IMR-90 (cell line): ENCODE measurements at regions not wholly inside any gene's neighbourhood (a gene's known extent, or its start where the extent isn't known, plus 50 kb on each side); places are given as distances from the start of the nearest gene placed in this dataset.

ENCODE experiments used
- ATAC-seq: fragments of 200-7000 bp; cut with Tn5 transposase; 2 replicates; pipeline ENCODE4 v1.9.1; 2020; ENCODE audit warnings: low read depth, mild to moderate bottlenecking, moderate library complexity
- BruUV-seq: library from RNA; stranded (reverse); fragments of 400-500 nt; replicated peaks from 2 replicates; lab custom pipeline; 2021; lab: Mats Ljungman, UMichigan
- CTCF ChIA-PET: fragments of 300-600 bp; formaldehyde crosslinking; extraction: SDS; loops from one replicate; lab custom pipeline; 2021; ENCODE audit warnings: antibody characterized with exemption; lab: Yijun Ruan, JAX
- POLR2A ChIA-PET: fragments of 300-600 bp; sonication (Branson Sonifier 250); formaldehyde crosslinking; loops from one replicate; lab custom pipeline; 2022; ENCODE audit warnings: antibody characterized with exemption; ENCODE audit not compliant: unreplicated experiment; lab: Charles Lee
- DNase-seq: peaks from one replicate; pipeline ENCODE4 v3.0.0; 2013
- H2AFZ ChIP-seq: replicated peaks from 2 replicates; pipeline ENCODE3; 2013; ENCODE audit warnings: low read length, mild to moderate bottlenecking; ENCODE audit not compliant: poor library complexity
- H2AK5ac ChIP-seq: 2 replicates; pipeline ENCODE4 v1.6.1; 2013; ENCODE audit warnings: low read depth, low read length, inconsistent platforms
- H2AK9ac ChIP-seq: replicated peaks from 2 replicates; pipeline ENCODE3; 2013; ENCODE audit warnings: mild to moderate bottlenecking, low read depth, low read length, moderate library complexity; ENCODE audit not compliant: poor library complexity
- H2BK120ac ChIP-seq: 2 replicates; pipeline ENCODE4 v1.6.1; 2013; ENCODE audit warnings: low read depth, low read length, inconsistent platforms
- H2BK15ac ChIP-seq: 3 replicates; pipeline ENCODE4 v1.6.1; 2013; ENCODE audit warnings: low read depth, low read length, inconsistent platforms
- H2BK20ac ChIP-seq: 2 replicates; pipeline ENCODE4 v1.6.1; 2013; ENCODE audit warnings: low read depth, mild to moderate bottlenecking, inconsistent platforms, low read length, moderate library complexity
- H2BK5ac ChIP-seq: 2 replicates; pipeline ENCODE4 v1.6.1; 2013; ENCODE audit warnings: mild to moderate bottlenecking, low read depth, low read length, inconsistent platforms; ENCODE audit not compliant: poor library complexity, severe bottlenecking
- H3K14ac ChIP-seq: replicated peaks from 2 replicates; pipeline ENCODE4 v1.6.1; 2013; ENCODE audit warnings: low read depth, low read length, inconsistent platforms
- H3K18ac ChIP-seq: 2 replicates; pipeline ENCODE4 v1.6.1; 2013; ENCODE audit warnings: low read depth, low read length, control low read depth
- H3K23ac ChIP-seq: 2 replicates; pipeline ENCODE4 v1.6.1; 2013; ENCODE audit warnings: low read depth, low read length, inconsistent platforms
- H3K27ac ChIP-seq: 2 replicates; pipeline ENCODE4 v1.5.1; 2013; ENCODE audit warnings: mild to moderate bottlenecking, control low read depth, low read length; ENCODE audit not compliant: insufficient read depth
- H3K27me3 ChIP-seq: 2 replicates; pipeline ENCODE4 v1.6.1; 2013; ENCODE audit warnings: low read length; ENCODE audit not compliant: control insufficient read depth, insufficient read depth
- H3K36me3 ChIP-seq: 2 replicates; pipeline ENCODE4 v1.6.1; 2013; ENCODE audit warnings: low read length, mixed read lengths; ENCODE audit not compliant: control insufficient read depth, insufficient read depth
- H3K4ac ChIP-seq: 2 replicates; pipeline ENCODE4 v1.6.1; 2013; ENCODE audit warnings: low read depth, low read length, inconsistent platforms
- H3K4me1 ChIP-seq: 2 replicates; pipeline ENCODE4 v1.6.1; 2013; ENCODE audit warnings: low read length, mixed read lengths; ENCODE audit not compliant: control insufficient read depth, insufficient read depth
- H3K4me2 ChIP-seq: 2 replicates; pipeline ENCODE4 v1.6.1; 2013; ENCODE audit warnings: low read depth, mild to moderate bottlenecking, control low read depth, low read length, moderate library complexity
- H3K4me3 ChIP-seq: 2 replicates; pipeline ENCODE4 v1.5.1; 2013; ENCODE audit warnings: low read depth, mild to moderate bottlenecking, control low read depth, low read length, moderate library complexity; ENCODE audit not compliant: insufficient read depth
- H3K56ac ChIP-seq: 2 replicates; pipeline ENCODE4 v1.6.1; 2013; ENCODE audit warnings: low read length, inconsistent platforms; ENCODE audit not compliant: insufficient read depth; ENCODE audit errors: extremely low read depth
- H3K79me1 ChIP-seq, 2 experiments: 2 replicates each; pipeline ENCODE4 v1.6.1; 2013; ENCODE audit warnings: low read length in 2 of 2, inconsistent platforms in 1 of 2, low read depth in 1 of 2
- H3K9ac ChIP-seq: 2 replicates; pipeline ENCODE4 v1.6.1; 2013; ENCODE audit warnings: low read depth, low read length, control low read depth
- H3K9me1 ChIP-seq: 2 replicates; pipeline ENCODE4 v1.6.1; 2013; ENCODE audit warnings: low read length, inconsistent platforms; ENCODE audit not compliant: insufficient read depth
- H3K9me3 ChIP-seq: 2 replicates; pipeline ENCODE4 v1.6.1; 2013; ENCODE audit warnings: low read length; ENCODE audit not compliant: control insufficient read depth, insufficient read depth
- H4K20me1 ChIP-seq: 2 replicates; pipeline ENCODE4 v1.6.1; 2013; ENCODE audit warnings: low read length, inconsistent platforms; ENCODE audit not compliant: insufficient read depth
- H4K5ac ChIP-seq: 2 replicates; pipeline ENCODE4 v1.6.1; 2013; ENCODE audit warnings: mild to moderate bottlenecking, low read depth, low read length, control low read depth
- H4K8ac ChIP-seq, 2 experiments: 2 replicates each; pipeline ENCODE4 v1.6.1; 2013; ENCODE audit warnings: low read depth in 2 of 2, low read length in 2 of 2, control low read depth in 1 of 2, inconsistent platforms in 1 of 2
- H4K91ac ChIP-seq: 2 replicates; pipeline ENCODE4 v1.6.1; 2013; ENCODE audit warnings: low read depth, low read length, inconsistent platforms; ENCODE audit not compliant: insufficient read depth
- FOS ChIP-seq: fragments of 150-350 bp; IDR thresholded peaks from 2 replicates; pipeline ENCODE4 v1.6.1; 2016; ENCODE audit warnings: low read depth, low read length
- MAFK ChIP-seq: IDR thresholded peaks from 2 replicates; pipeline ENCODE4 v1.6.1; 2012; ENCODE audit warnings: low read depth, low read length, improper control_type of control experiment
- MAZ ChIP-seq: IDR thresholded peaks from 2 replicates; pipeline ENCODE4 v1.6.1; 2012; ENCODE audit warnings: low read depth, mild to moderate bottlenecking, low read length, improper control_type of control experiment, moderate library complexity, borderline replicate concordance
- MXI1 ChIP-seq: IDR thresholded peaks from 2 replicates; pipeline ENCODE4 v1.6.1; 2012; ENCODE audit warnings: low read depth, mild to moderate bottlenecking, low read length, moderate library complexity, borderline replicate concordance
- POLR2A ChIP-seq: IDR thresholded peaks from 2 replicates; pipeline ENCODE4 v1.6.1; 2012; ENCODE audit warnings: mild to moderate bottlenecking, low read depth, low read length
- SMC3 ChIP-seq: fragments of 150-350 bp; IDR thresholded peaks from 2 replicates; pipeline ENCODE4 v1.6.1; 2016; ENCODE audit warnings: low read depth, mild to moderate bottlenecking, antibody characterized with exemption, low read length, moderate library complexity
- WGBS, 2 experiments: methylation state at CpG; one replicate each; pipeline versions ENCODE4 v1.1.5 to v1.1.7; 2013; ENCODE audit warnings: missing lambda C conversion rate in 2 of 2; ENCODE audit not compliant: insufficient read length in 1 of 2; ENCODE audit errors: extremely low coverage in 2 of 2; 5-methylcytosine and 5-hydroxymethylcytosine counted together
- dilution Hi-C: fragments of 300-500 bp; cut with HindIII; formaldehyde crosslinking; loops from one replicate; pipeline ENCODE4 v1.14.3; 2018; ENCODE audit warnings: low sequenced_read_pairs; ENCODE audit not compliant: unreplicated experiment
- in situ Hi-C: fragments of 300-500 bp; cut with MboI; formaldehyde crosslinking; loops from 3 replicates; pipeline ENCODE4 v1.14.3; 2019; ENCODE audit warnings: low sequenced_read_pairs, inconsistent platforms, mixed read lengths
- intact Hi-C: fragments of 100-400 bp; cut with micrococcal nuclease; formaldehyde crosslinking; loops from 2 replicates; pipeline ENCODE4 v1.10.0; 2022
- TF ChIP-seq, protein P1 (sequence below): fragments of 150-350 bp; IDR thresholded peaks from 2 replicates; pipeline ENCODE4 v1.6.1; 2017; ENCODE audit warnings: mild to moderate bottlenecking, antibody characterized with exemption, low read length, low read depth

DNA sequence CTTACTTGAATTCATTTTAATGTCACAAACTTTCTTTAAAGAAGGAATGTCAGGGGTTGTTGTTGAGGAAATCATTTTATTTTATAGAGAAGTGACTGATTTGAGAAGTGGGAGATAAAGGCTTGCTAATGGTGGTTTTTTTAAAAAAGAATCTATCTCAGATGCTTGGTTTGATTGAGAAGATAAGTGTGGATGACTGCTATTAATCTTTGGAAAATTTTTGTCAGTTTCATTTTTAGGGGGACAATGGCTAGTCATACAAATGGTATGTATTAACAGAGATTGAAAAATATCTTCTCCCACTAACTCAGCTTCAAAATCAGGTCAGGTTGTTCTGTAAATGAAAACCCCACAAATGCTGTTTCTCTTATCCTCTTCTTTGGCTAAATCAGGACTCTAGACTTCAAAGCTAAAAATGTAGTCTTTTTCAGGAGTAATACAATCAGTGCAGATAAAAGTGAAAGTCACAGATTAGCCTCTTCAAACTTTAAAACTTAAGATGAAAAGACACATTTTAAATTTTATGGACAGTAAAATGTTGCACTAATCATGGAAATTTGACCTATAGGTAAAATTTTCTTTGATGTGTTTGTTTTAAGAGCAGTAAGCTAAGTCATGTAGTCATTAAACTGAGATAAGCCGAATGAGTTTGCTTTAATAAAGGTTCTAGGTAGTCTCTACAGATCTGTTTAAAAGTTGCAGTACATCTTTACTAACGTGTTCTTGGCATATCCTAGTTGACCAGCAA, 674.2 kb upstream of the VRK2 start:
- Histone ChIP-seq H2AFZ (no peak overlapping the region), H4K91ac (no peak overlapping the region), H4K8ac (no peak overlapping the region), H2AK9ac (no peak overlapping the region), H3K18ac (no peak overlapping the region), H4K20me1 (no peaks in the 10 kb centered on the region), H3K4ac (no peak overlapping the region), H3K56ac (no peak overlapping the region), H3K27ac (no peak overlapping the region), H2BK120ac (no peak overlapping the region), H3K36me3 (no peaks in the 10 kb centered on the region), H3K4me3 (no peak overlapping the region), H2BK20ac (no peak overlapping the region), H3K79me1 (no peaks in the 10 kb centered on the region), H3K9ac (no peak overlapping the region), H3K9me3 (peaks cover 2% of the 10 kb centered on the region; the same call in 1 of the 2 replicates), H3K14ac (no peak overlapping the region), H2BK5ac (no peak overlapping the region), H2BK15ac (no peak overlapping the region), H3K9me1 (no peaks in the 10 kb centered on the region), H3K27me3 (no peaks in the 10 kb centered on the region), H4K5ac (no peak overlapping the region), H2AK5ac (no peak overlapping the region), H3K4me1 (no peaks in the 10 kb centered on the region), H3K23ac (no peak overlapping the region), H3K4me2 (no peak overlapping the region)
- DNase-seq, result no peak
- dilution Hi-C loops (no loop called here), in situ Hi-C loops (no loop called here), intact Hi-C loops (no loop called here)
- POLR2A ChIA-PET, result no interaction called here
- CTCF ChIA-PET, result no interaction called here
- TF ChIP-seq, protein P1, sequence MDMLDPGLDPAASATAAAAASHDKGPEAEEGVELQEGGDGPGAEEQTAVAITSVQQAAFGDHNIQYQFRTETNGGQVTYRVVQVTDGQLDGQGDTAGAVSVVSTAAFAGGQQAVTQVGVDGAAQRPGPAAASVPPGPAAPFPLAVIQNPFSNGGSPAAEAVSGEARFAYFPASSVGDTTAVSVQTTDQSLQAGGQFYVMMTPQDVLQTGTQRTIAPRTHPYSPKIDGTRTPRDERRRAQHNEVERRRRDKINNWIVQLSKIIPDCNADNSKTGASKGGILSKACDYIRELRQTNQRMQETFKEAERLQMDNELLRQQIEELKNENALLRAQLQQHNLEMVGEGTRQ, result no peak
- TF ChIP-seq MAZ (no peak), MXI1 (no peak), POLR2A (no peak), MAFK (no peak), FOS (no peak), SMC3 (no peak)
- BruUV-seq, result no TSS peak
- no CpG with 5 or more reads among the region's 2 CpGs for WGBS, 2 experiments
- no peak for ATAC-seq
